CD8-positive, alpha-beta memory T cell (primary cell): ENCODE measurements at regions not wholly inside any gene's neighbourhood (a gene's known extent, or its start where the extent isn't known, plus 50 kb on each side); places are given as distances from the start of the nearest gene placed in this dataset.

ENCODE experiments used
- CTCF ChIA-PET: fragments of 350-600 bp; sonication (Branson Sonifier 250); formaldehyde crosslinking; loops from one replicate; lab custom pipeline; 2021; ENCODE audit warnings: antibody characterized with exemption; lab: Charles Lee
- POLR2A ChIA-PET: fragments of 350-600 bp; sonication (Branson Sonifier 250); formaldehyde crosslinking; loops from one replicate; lab custom pipeline; 2021; ENCODE audit warnings: antibody characterized with exemption; lab: Charles Lee
- DNase-seq, 5 donors: peaks; one replicate each; pipeline versions ENCODE4 v3.0.0 to v3.0.0-alpha.2; 2020 to 2022; ENCODE audit warnings: mixed read lengths in 1 of 5
- H3K27ac ChIP-seq: one replicate; pipeline ENCODE4 v1.7.0; 2013; ENCODE audit warnings: low read depth, mild to moderate bottlenecking, low read length, moderate library complexity
- H3K27me3 ChIP-seq: 2 replicates; pipeline ENCODE4 v1.7.0; 2013; ENCODE audit warnings: low read length, mild to moderate bottlenecking; ENCODE audit not compliant: insufficient read depth, poor library complexity, severe bottlenecking
- H3K36me3 ChIP-seq: 2 replicates; pipeline ENCODE4 v1.7.0; 2013; ENCODE audit warnings: mild to moderate bottlenecking, low read length, moderate library complexity; ENCODE audit not compliant: insufficient read depth
- H3K4me1 ChIP-seq: 2 replicates; pipeline ENCODE4 v1.7.0; 2013; ENCODE audit warnings: mild to moderate bottlenecking, low read length, moderate library complexity; ENCODE audit not compliant: insufficient read depth
- H3K4me3 ChIP-seq: 2 replicates; pipeline ENCODE4 v1.7.0; 2013; ENCODE audit warnings: mild to moderate bottlenecking, low read length
- H3K9me3 ChIP-seq: 2 replicates; pipeline ENCODE4 v1.7.0; 2013; ENCODE audit warnings: mild to moderate bottlenecking, low read length
- H3K27ac Mint-ChIP-seq, 8 donors: one replicate each; pipeline ENCODE4 v1.8.0; 2020 to 2021; ENCODE audit warnings: mixed read lengths in 8 of 8, mild to moderate bottlenecking in 6 of 8, inconsistent platforms in 3 of 8, moderate library complexity in 3 of 8
- H3K27me3 Mint-ChIP-seq, 2 donors: one replicate each; pipeline ENCODE4 v1.8.0; 2020 to 2021; ENCODE audit warnings: mixed read lengths in 2 of 2, mild to moderate bottlenecking in 1 of 2, moderate library complexity in 1 of 2
- H3K36me3 Mint-ChIP-seq, 3 donors: one replicate each; pipeline ENCODE4 v1.8.0; 2020 to 2021; ENCODE audit warnings: mixed read lengths in 3 of 3, inconsistent platforms in 1 of 3, mild to moderate bottlenecking in 1 of 3
- H3K4me1 Mint-ChIP-seq, 3 donors: one replicate each; pipeline ENCODE4 v1.8.0; 2020 to 2021; ENCODE audit warnings: mixed read lengths in 3 of 3, inconsistent platforms in 1 of 3, mild to moderate bottlenecking in 1 of 3
- H3K4me3 Mint-ChIP-seq, 7 donors: one replicate each; pipeline ENCODE4 v1.8.0; 2020 to 2021; ENCODE audit warnings: mixed read lengths in 7 of 7, mild to moderate bottlenecking in 6 of 7, moderate library complexity in 4 of 7, inconsistent platforms in 2 of 7
- H3K9me3 Mint-ChIP-seq, 5 donors: one replicate each; pipeline ENCODE4 v1.8.0; 2020 to 2022; ENCODE audit warnings: mixed read lengths in 5 of 5, mild to moderate bottlenecking in 3 of 5, moderate library complexity in 2 of 5, inconsistent platforms in 1 of 5

- no peaks in the 10 kb centered on the region for H3K4me1 ChIP-seq
- CTCF ChIA-PET: interaction anchor here (0.7 kb wide), 1 partner anchor 13 kb away, joined by 3 read pairs; no protein-coding TSS in a partner anchor
- DNase-seq: no peak
- H3K36me3 ChIP-seq: no peaks in the 10 kb centered on the region
- H3K27ac ChIP-seq: no peak overlapping the region
- H3K4me3 Mint-ChIP-seq: no peak overlapping the region
- H3K36me3 Mint-ChIP-seq: no peaks in the 10 kb centered on the region
- POLR2A ChIA-PET: no interaction called here
- no peaks in the 10 kb centered on the region for H3K9me3 Mint-ChIP-seq
- peaks cover 5 to 33% of the 10 kb centered on the region in 2 donors for H3K27me3 Mint-ChIP-seq
- H3K27ac Mint-ChIP-seq: no peak overlapping the region
- no peaks in the 10 kb centered on the region for H3K27me3 ChIP-seq
- no peaks in the 10 kb centered on the region for H3K4me1 Mint-ChIP-seq
- H3K4me3 ChIP-seq: no peak overlapping the region
- H3K9me3 ChIP-seq: no peaks in the 10 kb centered on the region
Measured at GRCh38 chr16:49944221-49944620, 80.8 kb upstream of the CNEP1R1 start.

GRCh38 chr16:49947907-49948678, 76.9 kb upstream of the CNEP1R1 start:
- H3K27me3 ChIP-seq: no peaks in the 10 kb centered on the region
- Mint-ChIP-seq H3K27me3 (peaks cover 2 to 21% of the 10 kb centered on the region in 2 donors), H3K9me3 (no peaks in the 10 kb centered on the region), H3K4me1 (no peaks in the 10 kb centered on the region), H3K4me3 (no peak overlapping the region), H3K27ac (no peak overlapping the region), H3K36me3 (no peaks in the 10 kb centered on the region)
- no peak overlapping the region for H3K27ac ChIP-seq
- no peak for DNase-seq
- H3K36me3 ChIP-seq: no peaks in the 10 kb centered on the region
- no peaks in the 10 kb centered on the region for H3K9me3 ChIP-seq
- no peaks in the 10 kb centered on the region for H3K4me1 ChIP-seq
- ChIA-PET POLR2A (no interaction called here), CTCF (no interaction called here)
- no peak overlapping the region for H3K4me3 ChIP-seq

DNA sequence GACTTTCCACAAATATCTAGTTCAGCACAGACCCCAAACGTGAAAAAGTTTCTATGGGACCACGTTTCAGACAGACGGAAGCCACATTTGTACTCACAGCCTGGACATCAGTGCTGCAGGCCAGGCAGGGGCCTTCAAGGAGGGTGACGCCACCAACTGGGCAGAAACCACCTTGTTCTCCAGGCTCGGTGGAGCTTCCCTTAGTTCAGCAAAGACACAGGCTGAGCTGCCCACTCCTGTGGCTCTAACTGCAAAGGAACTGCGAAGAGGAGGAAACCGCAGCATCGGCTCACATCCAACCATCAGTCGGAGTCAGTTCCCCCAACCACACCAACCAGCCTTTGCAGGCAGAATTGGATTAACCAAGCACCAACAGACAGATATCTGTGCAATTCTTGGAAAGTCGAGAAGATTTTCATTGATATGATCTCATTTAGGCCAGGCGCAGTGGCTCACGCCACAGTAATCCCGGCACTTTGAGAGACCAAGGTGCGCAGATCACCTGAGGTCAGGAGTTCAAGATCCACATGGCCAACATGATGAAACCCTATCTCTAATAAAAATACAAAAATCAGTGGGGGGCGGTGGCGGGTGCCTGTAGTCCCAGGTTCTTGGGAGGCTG, 73.3 kb upstream of the CNEP1R1 start:
- no peaks in the 10 kb centered on the region for H3K4me1 Mint-ChIP-seq
- ChIA-PET CTCF (no interaction called here), POLR2A (no interaction called here)
- H3K27ac Mint-ChIP-seq: no peak overlapping the region
- Histone ChIP-seq H3K4me3 (no peak overlapping the region), H3K36me3 (no peaks in the 10 kb centered on the region), H3K27me3 (no peaks in the 10 kb centered on the region), H3K9me3 (no peaks in the 10 kb centered on the region), H3K4me1 (no peaks in the 10 kb centered on the region), H3K27ac (no peak overlapping the region)
- no peaks in the 10 kb centered on the region for H3K9me3 Mint-ChIP-seq
- H3K4me3 Mint-ChIP-seq: no peak overlapping the region
- H3K27me3 Mint-ChIP-seq: peaks cover 5 to 13% of the 10 kb centered on the region in 2 donors
- DNase-seq: no peak
- no peaks in the 10 kb centered on the region for H3K36me3 Mint-ChIP-seq

- Histone ChIP-seq H3K4me1 (no peaks in the 10 kb centered on the region), H3K27me3 (peaks cover 4% of the 10 kb centered on the region), H3K4me3 (no peak overlapping the region), H3K27ac (no peak overlapping the region), H3K9me3 (no peaks in the 10 kb centered on the region), H3K36me3 (no peaks in the 10 kb centered on the region)
- H3K36me3 Mint-ChIP-seq: no peaks in the 10 kb centered on the region
- CTCF ChIA-PET: no interaction called here
- no peak for DNase-seq
- no peak overlapping the region for H3K27ac Mint-ChIP-seq
- no peak overlapping the region for H3K4me3 Mint-ChIP-seq
- POLR2A ChIA-PET: no interaction called here
- H3K27me3 Mint-ChIP-seq: peaks cover 5 to 12% of the 10 kb centered on the region in 2 donors
- H3K4me1 Mint-ChIP-seq: no peaks in the 10 kb centered on the region
- no peaks in the 10 kb centered on the region for H3K9me3 Mint-ChIP-seq
Measured at GRCh38 chr16:49952386-49952785, 72.6 kb upstream of the CNEP1R1 start.

GRCh38 chr16:49953090-49953489, 71.9 kb upstream of the CNEP1R1 start:
- H3K27me3 Mint-ChIP-seq: peaks cover 5 to 6% of the 10 kb centered on the region in 2 donors
- no peak overlapping the region for H3K4me3 ChIP-seq
- no peaks in the 10 kb centered on the region for H3K36me3 ChIP-seq
- peaks cover 4% of the 10 kb centered on the region for H3K27me3 ChIP-seq
- H3K4me1 Mint-ChIP-seq: no peaks in the 10 kb centered on the region
- no peak overlapping the region for H3K27ac Mint-ChIP-seq
- H3K36me3 Mint-ChIP-seq: no peaks in the 10 kb centered on the region
- no peak overlapping the region for H3K27ac ChIP-seq
- H3K4me3 Mint-ChIP-seq: no peak overlapping the region
- H3K4me1 ChIP-seq: no peaks in the 10 kb centered on the region
- no peak for DNase-seq
- ChIA-PET POLR2A (no interaction called here), CTCF (no interaction called here)
- H3K9me3 Mint-ChIP-seq: no peaks in the 10 kb centered on the region
- no peaks in the 10 kb centered on the region for H3K9me3 ChIP-seq

- Mint-ChIP-seq H3K4me1 (no peaks in the 10 kb centered on the region), H3K27me3 (peaks cover 5% of the 10 kb centered on the region in 2 donors), H3K4me3 (no peak overlapping the region), H3K27ac (no peak overlapping the region), H3K9me3 (no peaks in the 10 kb centered on the region), H3K36me3 (no peaks in the 10 kb centered on the region)
- Histone ChIP-seq H3K4me3 (no peak overlapping the region), H3K36me3 (no peaks in the 10 kb centered on the region), H3K4me1 (no peaks in the 10 kb centered on the region), H3K27ac (no peak overlapping the region), H3K27me3 (peaks cover 4% of the 10 kb centered on the region), H3K9me3 (no peaks in the 10 kb centered on the region)
- DNase-seq: no peak
- CTCF ChIA-PET: no interaction called here
- POLR2A ChIA-PET: no interaction called here
Measured at GRCh38 chr16:49955858-49956257, 69.2 kb upstream of the CNEP1R1 start.

DNA sequence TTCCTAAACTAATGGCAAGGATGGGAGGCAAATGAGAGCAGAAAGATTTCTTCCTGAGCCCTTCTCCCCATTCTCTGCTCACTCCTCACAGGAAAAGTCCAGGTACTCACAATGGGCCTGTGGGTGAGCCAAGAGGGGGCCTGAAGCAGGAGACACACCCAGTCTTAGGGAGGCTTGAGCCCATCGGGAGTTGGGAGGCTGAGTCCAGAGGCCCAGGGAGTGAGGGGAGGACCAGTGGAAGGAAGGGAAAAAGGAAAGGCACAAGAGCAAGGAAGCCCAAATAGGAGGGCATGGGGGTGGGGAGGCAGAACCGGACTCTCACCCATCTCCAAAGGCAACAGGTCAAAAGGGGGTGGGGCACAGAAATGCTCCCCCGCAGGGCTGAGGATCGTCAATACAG, 68.1 kb upstream of the CNEP1R1 start:
- H3K4me1 Mint-ChIP-seq: no peaks in the 10 kb centered on the region
- peaks cover 4% of the 10 kb centered on the region for H3K27me3 ChIP-seq
- DNase-seq: no peak
- H3K9me3 ChIP-seq: no peaks in the 10 kb centered on the region
- H3K9me3 Mint-ChIP-seq: no peaks in the 10 kb centered on the region
- H3K27ac Mint-ChIP-seq: peak overlapping the region in 1 of 8 donors; percentile 14
- H3K27ac ChIP-seq: no peak overlapping the region
- H3K4me3 Mint-ChIP-seq: no peak overlapping the region
- ChIA-PET CTCF (interaction anchor here (0.5 kb wide), 1 partner anchor 12 kb away, joined by 3 read pairs; no protein-coding TSS in a partner anchor), POLR2A (no interaction called here)
- H3K4me3 ChIP-seq: no peak overlapping the region
- no peaks in the 10 kb centered on the region for H3K36me3 Mint-ChIP-seq
- H3K36me3 ChIP-seq: no peaks in the 10 kb centered on the region
- no peaks in the 10 kb centered on the region for H3K4me1 ChIP-seq
- H3K27me3 Mint-ChIP-seq: peaks cover 5 to 8% of the 10 kb centered on the region in 2 donors

DNA sequence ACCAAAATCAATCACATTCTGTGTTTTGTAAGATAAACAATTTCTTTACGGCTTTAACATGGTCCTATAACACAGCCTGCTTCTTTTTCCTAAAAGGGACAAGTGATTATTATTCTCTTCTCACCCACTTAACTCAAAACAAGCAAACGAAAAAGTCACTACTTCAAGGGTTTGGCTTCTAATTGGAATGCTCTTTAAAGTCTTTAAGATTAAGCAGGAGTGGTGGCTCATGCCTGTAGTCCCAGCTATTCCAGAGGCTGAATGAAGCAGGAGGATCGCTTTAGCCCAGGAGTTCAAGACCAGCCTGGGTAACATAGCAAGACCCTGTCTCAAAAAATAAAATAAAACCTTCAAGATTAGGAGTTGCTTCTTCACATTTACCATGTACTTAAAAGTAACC, 66.6 kb upstream of the CNEP1R1 start:
- POLR2A ChIA-PET: no interaction called here

More for the DNA sequence above, 66.6 kb upstream of the CNEP1R1 start:
- H3K36me3 ChIP-seq: no peaks in the 10 kb centered on the region
- H3K4me1 ChIP-seq: no peaks in the 10 kb centered on the region
- peaks cover 4% of the 10 kb centered on the region for H3K27me3 ChIP-seq
- H3K36me3 Mint-ChIP-seq: no peaks in the 10 kb centered on the region
- no peaks in the 10 kb centered on the region for H3K9me3 ChIP-seq
- H3K4me3 Mint-ChIP-seq: no peak overlapping the region
- no peak overlapping the region for H3K4me3 ChIP-seq
- H3K4me1 Mint-ChIP-seq: no peaks in the 10 kb centered on the region
- DNase-seq: no peak
- H3K27ac Mint-ChIP-seq: no peak overlapping the region
- CTCF ChIA-PET: no interaction called here
- H3K9me3 Mint-ChIP-seq: no peaks in the 10 kb centered on the region
- H3K27ac ChIP-seq: no peak overlapping the region
- H3K27me3 Mint-ChIP-seq: peaks cover 7 to 13% of the 10 kb centered on the region in 2 donors
